ENCODE measurements at regions not wholly inside any gene's neighbourhood (a gene's known extent, or its start where the extent isn't known, plus 50 kb on each side); places are given as distances from the start of the nearest gene placed in this dataset.

GRCh38 chr4:180310616-180311015 is 1932.6 kb upstream of the TENM3 start:
- no peak overlapping the region for H3K4me3 ChIP-seq (replicated peaks; ENCODE audit: low read depth, low read length)
- TF ChIP-seq, protein P1, sequence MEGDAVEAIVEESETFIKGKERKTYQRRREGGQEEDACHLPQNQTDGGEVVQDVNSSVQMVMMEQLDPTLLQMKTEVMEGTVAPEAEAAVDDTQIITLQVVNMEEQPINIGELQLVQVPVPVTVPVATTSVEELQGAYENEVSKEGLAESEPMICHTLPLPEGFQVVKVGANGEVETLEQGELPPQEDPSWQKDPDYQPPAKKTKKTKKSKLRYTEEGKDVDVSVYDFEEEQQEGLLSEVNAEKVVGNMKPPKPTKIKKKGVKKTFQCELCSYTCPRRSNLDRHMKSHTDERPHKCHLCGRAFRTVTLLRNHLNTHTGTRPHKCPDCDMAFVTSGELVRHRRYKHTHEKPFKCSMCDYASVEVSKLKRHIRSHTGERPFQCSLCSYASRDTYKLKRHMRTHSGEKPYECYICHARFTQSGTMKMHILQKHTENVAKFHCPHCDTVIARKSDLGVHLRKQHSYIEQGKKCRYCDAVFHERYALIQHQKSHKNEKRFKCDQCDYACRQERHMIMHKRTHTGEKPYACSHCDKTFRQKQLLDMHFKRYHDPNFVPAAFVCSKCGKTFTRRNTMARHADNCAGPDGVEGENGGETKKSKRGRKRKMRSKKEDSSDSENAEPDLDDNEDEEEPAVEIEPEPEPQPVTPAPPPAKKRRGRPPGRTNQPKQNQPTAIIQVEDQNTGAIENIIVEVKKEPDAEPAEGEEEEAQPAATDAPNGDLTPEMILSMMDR (IDR thresholded peaks at IDR 0.05; ENCODE audit: insufficient read depth, low read length, poor library complexity, severe bottlenecking), result no peak
- DNase-seq (ENCODE audit: extremely low read depth, insufficient read length), result no peak
- no peaks in the 10 kb centered on the region for H3K36me3 ChIP-seq (ENCODE audit: control insufficient read depth, insufficient read depth, low read length)
- no peaks in the 10 kb centered on the region for H3K27me3 ChIP-seq (replicated peaks; ENCODE audit: control insufficient read depth, insufficient read depth, low read length)

GRCh38 chr4:180314972-180315371 is 1928.2 kb upstream of the TENM3 start:
- no peaks in the 10 kb centered on the region for H3K36me3 ChIP-seq (ENCODE audit: control insufficient read depth, insufficient read depth, low read length)
- TF ChIP-seq, protein P1 (IDR thresholded peaks at IDR 0.05; ENCODE audit: insufficient read depth, low read length, poor library complexity, severe bottlenecking), result no peak
- H3K27me3 ChIP-seq (replicated peaks; ENCODE audit: control insufficient read depth, insufficient read depth, low read length), result no peaks in the 10 kb centered on the region
- no peak for DNase-seq (ENCODE audit: extremely low read depth, insufficient read length)
- no peak overlapping the region for H3K4me3 ChIP-seq (replicated peaks; ENCODE audit: low read depth, low read length)

DNA sequence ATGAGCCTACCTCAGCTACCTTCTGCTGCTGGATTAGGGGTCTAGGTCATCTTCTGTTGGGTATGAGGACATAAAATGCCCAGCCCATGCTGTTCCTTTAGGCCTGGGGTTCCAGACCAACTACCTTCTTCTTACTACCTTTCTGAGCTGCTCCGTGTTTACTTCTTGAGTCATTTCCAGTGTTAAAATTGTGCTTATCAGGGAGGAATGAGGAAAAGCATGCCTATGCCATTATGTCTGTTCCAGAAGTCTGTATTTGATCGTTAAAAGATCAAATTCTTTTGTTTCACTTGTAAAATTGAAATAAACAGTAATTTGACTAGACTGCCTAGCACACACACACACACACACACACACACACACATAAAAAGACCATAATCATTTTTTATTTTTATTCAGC is 1912.7 kb upstream of the TENM3 start:
- no peak for DNase-seq (ENCODE audit: extremely low read depth, insufficient read length)
- TF ChIP-seq, protein P1 (IDR thresholded peaks at IDR 0.05; ENCODE audit: insufficient read depth, low read length, poor library complexity, severe bottlenecking), result no peak
- H3K4me3 ChIP-seq (replicated peaks; ENCODE audit: low read depth, low read length), result no peak overlapping the region
- no peaks in the 10 kb centered on the region for H3K27me3 ChIP-seq (replicated peaks; ENCODE audit: control insufficient read depth, insufficient read depth, low read length)
- no peaks in the 10 kb centered on the region for H3K36me3 ChIP-seq (ENCODE audit: control insufficient read depth, insufficient read depth, low read length)

DNA sequence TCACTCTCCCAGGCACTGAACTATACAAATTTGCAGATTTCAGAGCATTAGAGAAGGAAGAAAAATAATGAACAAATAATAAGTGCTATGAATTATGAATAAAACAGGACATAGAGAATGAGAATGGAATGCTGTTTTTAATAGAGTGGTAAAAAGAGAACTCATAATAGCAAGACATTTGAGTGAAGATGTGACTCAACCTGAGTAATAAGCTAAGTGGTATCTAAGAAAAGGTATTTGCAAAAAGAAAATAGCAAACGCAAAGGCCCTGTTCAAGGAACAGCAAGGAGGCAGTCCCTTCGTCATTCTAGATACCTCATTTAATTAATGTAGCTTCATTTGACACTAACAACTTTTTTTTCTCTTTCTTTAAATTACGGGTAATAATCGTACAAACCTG is 1910.0 kb upstream of the TENM3 start:
- H3K4me3 ChIP-seq (replicated peaks; ENCODE audit: low read depth, low read length), result no peak overlapping the region
- no peaks in the 10 kb centered on the region for H3K36me3 ChIP-seq (ENCODE audit: control insufficient read depth, insufficient read depth, low read length)
- DNase-seq (ENCODE audit: extremely low read depth, insufficient read length), result no peak
- no peaks in the 10 kb centered on the region for H3K27me3 ChIP-seq (replicated peaks; ENCODE audit: control insufficient read depth, insufficient read depth, low read length)
- TF ChIP-seq, protein P1 (IDR thresholded peaks at IDR 0.05; ENCODE audit: insufficient read depth, low read length, poor library complexity, severe bottlenecking), result no peak

- H3K36me3 ChIP-seq (ENCODE audit: control insufficient read depth, insufficient read depth, low read length), result no peaks in the 10 kb centered on the region
- TF ChIP-seq, protein P1 (IDR thresholded peaks at IDR 0.05; ENCODE audit: insufficient read depth, low read length, poor library complexity, severe bottlenecking), result no peak
- no peaks in the 10 kb centered on the region for H3K27me3 ChIP-seq (replicated peaks; ENCODE audit: control insufficient read depth, insufficient read depth, low read length)
- no peak overlapping the region for H3K4me3 ChIP-seq (replicated peaks; ENCODE audit: low read depth, low read length)
- DNase-seq (ENCODE audit: extremely low read depth, insufficient read length), result no peak
Observed at GRCh38 chr4:180335566-180335965, 1907.6 kb upstream of the TENM3 start.

GRCh38 chr4:180336494-180337090 is 1906.6 kb upstream of the TENM3 start:
- no peak for DNase-seq (ENCODE audit: extremely low read depth, insufficient read length)
- no peaks in the 10 kb centered on the region for H3K27me3 ChIP-seq (replicated peaks; ENCODE audit: control insufficient read depth, insufficient read depth, low read length)
- H3K4me3 ChIP-seq (replicated peaks; ENCODE audit: low read depth, low read length), result no peak overlapping the region
- H3K36me3 ChIP-seq (ENCODE audit: control insufficient read depth, insufficient read depth, low read length), result no peaks in the 10 kb centered on the region
- TF ChIP-seq, protein P1 (IDR thresholded peaks at IDR 0.05; ENCODE audit: insufficient read depth, low read length, poor library complexity, severe bottlenecking), result no peak
